RPMI8226 (cell line): ENCODE measurements at regions not wholly inside any gene's neighbourhood (a gene's known extent, or its start where the extent isn't known, plus 50 kb on each side); places are given as distances from the start of the nearest gene placed in this dataset.
"Not testable (repeated sequence)": the region's sequence is repeated elsewhere in the genome, so short reads cannot be mapped to it uniquely, and the experiment has no call there.

Experiments
- DNase-seq: peaks from one replicate; pipeline ENCODE4 v3.0.0-alpha.2; 2015

DNA sequence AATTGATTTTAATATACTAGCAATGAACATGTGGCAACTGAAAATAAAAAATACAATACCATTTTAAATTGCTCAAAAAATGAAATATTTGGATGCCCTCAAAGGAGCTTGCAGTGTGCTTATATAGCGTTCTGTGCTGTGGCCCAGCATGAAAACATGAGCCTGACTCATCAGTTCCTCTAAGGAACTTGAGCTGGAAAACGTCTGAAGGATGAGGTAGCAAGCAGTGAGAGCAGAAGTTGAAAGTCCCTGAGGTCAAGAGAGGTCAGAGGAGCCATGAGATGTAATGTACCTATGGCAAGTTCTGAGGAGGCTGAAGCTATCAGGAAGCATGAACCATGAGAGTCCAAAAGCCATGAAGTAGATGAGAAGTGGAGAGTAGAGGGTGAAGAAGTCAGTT, 59.7 kb downstream of the HMGB3 start:
- no peak for DNase-seq

DNA sequence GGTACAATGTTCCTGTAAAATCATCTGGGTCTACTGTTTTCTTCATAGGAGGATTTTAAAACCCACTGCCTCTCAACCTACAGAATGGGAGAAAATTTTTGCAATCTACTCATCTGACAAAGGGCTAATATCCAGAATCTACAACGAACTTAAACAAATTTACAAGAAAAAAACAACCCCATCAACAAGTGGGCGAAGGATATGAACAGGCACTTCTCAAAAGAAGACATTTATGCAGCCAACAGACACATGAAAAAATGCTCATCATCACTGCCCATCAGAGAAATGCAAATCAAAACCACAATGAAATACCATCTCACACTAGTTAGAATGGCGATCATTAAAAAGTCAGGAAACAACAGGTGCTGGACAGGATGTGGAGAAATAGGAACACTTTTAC, 83.2 kb downstream of the HMGB3 start:
- not testable (repeated sequence) for DNase-seq

DNA sequence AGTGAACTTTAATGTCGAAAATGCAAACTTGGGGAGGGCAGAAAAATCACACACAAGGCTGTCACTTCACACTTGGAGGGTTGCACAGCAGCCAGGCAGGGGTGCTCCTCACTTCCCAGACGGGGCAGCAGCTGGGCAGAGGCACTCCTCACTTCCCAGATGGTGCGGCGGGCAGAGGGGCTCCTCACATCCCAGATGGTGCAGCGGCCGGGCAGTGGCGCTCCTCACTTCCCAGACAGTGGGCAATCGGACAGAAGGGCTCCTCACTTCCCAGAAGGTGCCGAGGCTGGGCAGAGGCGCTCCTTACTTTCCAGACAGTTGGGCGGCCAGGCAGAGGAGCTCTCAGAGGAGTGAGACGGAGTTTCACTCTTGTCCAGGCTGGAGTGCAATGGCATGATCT, 90.6 kb downstream of the HMGB3 start:
- no peak for DNase-seq

DNA sequence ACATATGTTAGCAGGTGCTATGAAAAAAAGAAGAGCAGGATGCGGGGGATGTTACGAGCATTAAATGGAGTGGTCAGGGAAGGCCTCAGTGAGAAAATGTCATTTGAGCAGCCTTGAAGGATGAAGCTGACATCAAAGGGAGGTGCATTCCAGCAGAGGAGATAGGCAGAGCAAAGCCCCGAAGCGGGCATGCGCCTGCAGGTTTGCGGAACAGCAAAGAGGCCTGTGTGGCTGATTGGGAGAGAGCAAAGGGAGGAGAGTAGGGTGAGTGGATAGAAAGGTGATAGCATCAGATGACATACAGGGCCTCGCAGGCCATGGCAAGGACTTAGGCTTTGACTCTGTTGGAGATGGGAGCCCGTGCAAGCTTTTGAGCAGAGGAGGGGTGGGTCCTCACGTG, 95.4 kb upstream of the GPR50 start:
- DNase-seq, result no peak

DNA sequence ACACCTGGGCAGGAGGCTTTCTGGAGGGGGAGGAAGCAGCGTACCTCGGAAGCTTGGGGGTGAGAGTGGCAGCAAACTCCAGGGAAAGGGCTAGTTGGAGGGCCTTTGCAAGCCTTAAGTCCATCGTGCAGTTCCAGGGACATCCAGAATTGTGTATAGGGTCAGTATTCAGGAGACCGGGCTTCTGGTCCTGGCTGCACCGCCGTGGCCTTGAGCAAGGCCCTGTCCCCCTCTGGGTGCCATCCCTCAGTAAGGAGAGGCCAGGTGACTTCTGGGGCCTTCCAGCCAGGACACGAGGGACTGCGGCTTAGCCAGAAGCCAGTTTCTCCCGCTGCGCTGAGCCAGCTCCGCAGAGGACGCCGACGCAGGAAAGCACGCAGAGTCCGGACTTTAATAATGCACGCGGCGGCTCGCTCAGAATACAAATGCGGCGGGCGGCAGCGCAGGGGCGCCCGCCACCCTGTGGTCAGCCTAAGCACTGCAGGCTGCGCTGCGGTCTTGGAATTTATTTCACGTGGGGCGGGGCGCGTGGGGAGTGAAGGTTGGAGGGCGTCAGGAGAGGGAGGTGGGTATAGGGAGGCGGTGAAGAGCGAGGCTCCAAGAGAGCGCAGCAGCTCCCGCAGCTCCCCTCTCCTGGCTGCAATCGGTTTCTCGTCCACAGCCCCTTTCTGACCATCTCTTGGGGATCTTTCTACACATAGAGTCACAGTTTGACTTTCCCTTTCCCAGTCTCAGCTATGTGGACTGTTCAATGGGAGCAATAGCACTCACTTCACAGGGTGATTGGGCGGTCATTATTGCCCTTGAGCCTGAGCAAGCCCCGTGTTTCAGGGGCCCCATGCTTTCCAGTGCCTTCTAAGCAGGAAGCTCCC, 94.1 kb upstream of the GPR50 start:
- DNase-seq, result peak; percentile 74

DNA sequence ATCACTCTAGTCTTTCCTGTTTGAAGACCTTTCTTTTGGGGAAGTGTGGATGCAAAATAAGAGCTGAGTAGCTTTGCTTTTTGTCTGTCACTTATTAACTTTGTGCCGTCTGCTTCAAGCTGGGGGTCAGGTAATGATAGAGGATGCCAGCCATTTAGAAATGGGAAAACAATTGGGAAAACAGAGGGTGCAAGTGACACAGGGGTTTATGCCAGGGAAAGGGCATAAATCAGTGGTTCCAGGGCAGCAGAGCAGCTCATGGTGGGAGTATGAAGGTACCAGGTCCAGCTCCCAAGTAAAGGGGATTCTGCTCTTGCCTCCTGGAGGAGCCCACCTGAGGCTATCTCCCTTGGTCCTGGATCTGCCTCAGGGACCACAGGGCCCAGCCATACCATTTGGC, 91.9 kb upstream of the GPR50 start:
- DNase-seq, result no peak

DNA sequence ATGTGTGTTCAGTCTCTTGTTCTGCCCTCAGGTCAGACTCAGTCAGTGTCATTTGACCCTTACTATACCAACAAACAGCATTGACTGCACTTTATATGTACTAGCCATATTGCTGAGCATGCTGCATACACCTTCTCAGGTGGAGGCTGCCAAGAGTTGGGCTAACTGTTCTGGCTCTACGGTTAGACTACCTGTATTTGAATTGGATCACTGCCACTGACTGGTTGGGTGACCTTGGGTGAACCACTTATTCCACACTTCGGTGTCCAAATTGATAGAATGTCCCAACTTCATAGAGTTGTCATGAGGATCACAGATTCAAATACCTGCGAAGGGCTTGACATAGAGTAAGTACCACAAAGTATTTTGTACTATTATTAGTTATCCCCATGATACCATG, 91.2 kb upstream of the GPR50 start:
- DNase-seq, result no peak

DNA sequence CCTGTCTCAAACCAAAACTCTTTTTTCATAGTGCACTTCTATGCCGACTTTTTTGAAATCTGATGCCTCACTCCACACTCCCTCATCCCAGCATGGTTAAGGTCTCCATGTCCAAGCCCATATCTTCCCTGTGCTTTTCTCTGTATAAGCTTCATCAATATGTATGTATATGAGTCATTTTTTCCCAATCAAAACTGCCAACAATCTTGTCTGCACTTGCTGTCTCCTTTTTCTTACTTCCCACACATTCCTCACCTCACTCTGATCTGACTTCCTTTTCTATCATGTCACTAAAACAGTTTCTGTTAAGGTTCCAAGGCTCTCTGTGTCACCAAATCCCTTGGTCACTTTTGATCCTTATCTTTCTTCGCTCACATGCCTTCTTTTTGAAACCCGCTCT, 88.2 kb upstream of the GPR50 start:
- no peak for DNase-seq

DNA sequence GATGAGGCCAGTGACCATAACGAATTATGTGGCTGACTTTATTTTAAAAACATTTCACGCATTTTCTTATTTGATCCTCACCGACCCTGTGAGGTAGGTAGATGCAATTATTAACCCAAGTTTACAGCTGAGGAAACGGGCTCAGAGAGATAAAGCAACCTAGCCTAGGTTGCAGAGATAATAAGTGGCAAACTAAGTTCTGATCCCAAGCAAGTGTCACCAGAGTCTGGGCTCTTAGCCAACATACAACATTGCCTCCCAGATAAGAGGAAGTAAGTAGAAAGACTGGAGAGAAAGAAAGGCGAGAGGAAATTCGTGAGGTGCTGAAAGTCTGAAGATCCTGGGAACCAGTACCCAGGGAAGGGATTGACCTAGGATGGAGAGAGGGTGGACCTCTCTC, 77.4 kb upstream of the GPR50 start:
- peak; percentile 27 for DNase-seq

DNA sequence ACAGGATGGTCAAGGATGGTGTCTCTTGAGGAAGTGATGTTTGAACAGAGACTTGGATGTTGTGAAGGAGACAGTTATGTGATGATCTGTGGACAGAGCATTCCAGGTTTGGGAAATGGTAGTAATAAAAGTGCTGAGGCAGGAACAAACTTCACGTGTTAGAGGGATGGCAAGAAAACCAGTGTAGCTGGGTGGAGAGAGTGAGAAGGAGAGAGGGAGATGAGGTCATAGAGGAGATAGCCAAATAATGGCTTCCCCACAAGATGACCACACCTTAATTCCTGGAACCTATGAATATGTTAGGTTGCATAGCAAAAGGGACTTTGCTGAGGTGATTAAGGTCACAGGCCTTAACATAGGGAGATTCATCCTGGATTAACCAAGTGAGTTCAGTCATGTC, 75.6 kb upstream of the GPR50 start:
- DNase-seq, result no peak

DNA sequence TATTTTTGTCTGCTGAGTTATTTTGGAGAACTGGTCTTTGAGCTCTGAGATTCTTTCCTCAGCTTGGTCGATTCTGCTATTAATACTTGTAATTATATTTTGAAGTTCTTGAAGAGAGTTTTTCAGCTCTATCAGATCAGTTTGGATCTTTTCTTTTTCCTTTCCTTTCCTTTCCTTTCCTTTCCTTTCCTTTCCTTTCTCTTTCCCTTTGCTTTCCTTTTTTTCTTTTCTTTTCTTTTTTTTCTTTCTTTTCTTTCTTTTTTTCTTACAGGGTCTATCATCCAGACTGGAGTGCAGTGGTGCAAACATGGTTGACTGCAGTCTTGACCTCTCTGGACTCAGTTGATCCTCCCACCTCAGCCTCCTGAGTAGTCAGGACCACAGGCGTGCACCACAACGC, 63.2 kb upstream of the GPR50 start:
- not testable (repeated sequence) for DNase-seq
